ENCODE measurements at regions not wholly inside any gene's neighbourhood (a gene's known extent, or its start where the extent isn't known, plus 50 kb on each side); places are given as distances from the start of the nearest gene placed in this dataset.
"Not testable (repeated sequence)": the region's sequence is repeated elsewhere in the genome, so short reads cannot be mapped to it uniquely, and the experiment has no call there.

- Histone ChIP-seq H3K27ac (no peak overlapping the region), H3K4me2 (no peak overlapping the region), H3K27me3 (no peaks in the 10 kb centered on the region), H3K4me3 (no peak overlapping the region), H4K20me1 (no peaks in the 10 kb centered on the region), H3K4me1 (no peaks in the 10 kb centered on the region), H3K9me3 (peaks cover 23% of the 10 kb centered on the region), H3K9ac (no peak overlapping the region), H3K36me3 (no peaks in the 10 kb centered on the region)
- no peak for TF ChIP-seq Cebpa-rat (IDR thresholded peaks at IDR 0.05)
Measured at GRCh38 chr10:3319811-3320226, 147.2 kb upstream of the PITRM1 start.

GRCh38 chr10:3318480-3318807, 145.9 kb upstream of the PITRM1 start:
- not testable (repeated sequence) for H3K27ac ChIP-seq, H3K9ac ChIP-seq, H3K4me2 ChIP-seq, H4K20me1 ChIP-seq, H3K4me1 ChIP-seq, H3K27me3 ChIP-seq, H3K4me3 ChIP-seq, H3K36me3 ChIP-seq
- peaks cover 23% of the 10 kb centered on the region for H3K9me3 ChIP-seq

GRCh38 chr10:3317553-3318479, 145.2 kb upstream of the PITRM1 start:
- not testable (repeated sequence) for H3K36me3 ChIP-seq, H4K20me1 ChIP-seq, H3K9ac ChIP-seq, H3K4me3 ChIP-seq, H3K27me3 ChIP-seq, H3K4me2 ChIP-seq, H3K4me1 ChIP-seq, H3K27ac ChIP-seq
- peaks cover 23% of the 10 kb centered on the region for H3K9me3 ChIP-seq

GRCh38 chr10:3314445-3315085, 142.0 kb upstream of the PITRM1 start:
- H3K9me3 ChIP-seq: peaks cover 12% of the 10 kb centered on the region
- not testable (repeated sequence) for H3K4me2 ChIP-seq, H3K4me3 ChIP-seq, H3K9ac ChIP-seq, H3K27ac ChIP-seq, H3K36me3 ChIP-seq, H4K20me1 ChIP-seq, H3K27me3 ChIP-seq, H3K4me1 ChIP-seq

GRCh38 chr10:3313784-3314444, 141.3 kb upstream of the PITRM1 start:
- not testable (repeated sequence) for H3K36me3 ChIP-seq, H3K27ac ChIP-seq, H4K20me1 ChIP-seq, H3K4me3 ChIP-seq, H3K4me1 ChIP-seq, H3K27me3 ChIP-seq, H3K9ac ChIP-seq, H3K9me3 ChIP-seq, H3K4me2 ChIP-seq

- H4K20me1 ChIP-seq: no peaks in the 10 kb centered on the region
- H3K9me3 ChIP-seq: no peaks in the 10 kb centered on the region
- no peak overlapping the region for H3K9ac ChIP-seq
- no peak for TF ChIP-seq Cebpa-rat (IDR thresholded peaks at IDR 0.05)
- no peaks in the 10 kb centered on the region for H3K4me1 ChIP-seq
- no peaks in the 10 kb centered on the region for H3K36me3 ChIP-seq
- no peaks in the 10 kb centered on the region for H3K27me3 ChIP-seq
- no peak overlapping the region for H3K4me2 ChIP-seq
- H3K27ac ChIP-seq: no peak overlapping the region
- no peak overlapping the region for H3K4me3 ChIP-seq
Measured at GRCh38 chr10:3312403-3312940, 139.9 kb upstream of the PITRM1 start.

GRCh38 chr10:3310016-3310784, 137.6 kb upstream of the PITRM1 start:
- H3K9ac ChIP-seq: no peak overlapping the region
- no peaks in the 10 kb centered on the region for H3K27me3 ChIP-seq
- H3K4me2 ChIP-seq: no peak overlapping the region
- H3K27ac ChIP-seq: no peak overlapping the region
- H3K4me3 ChIP-seq: no peak overlapping the region
- no peak for TF ChIP-seq Cebpa-rat (IDR thresholded peaks at IDR 0.05)
- no peaks in the 10 kb centered on the region for H3K36me3 ChIP-seq
- no peaks in the 10 kb centered on the region for H3K9me3 ChIP-seq
- H3K4me1 ChIP-seq: no peaks in the 10 kb centered on the region
- no peaks in the 10 kb centered on the region for H4K20me1 ChIP-seq

- H3K27ac ChIP-seq: no peak overlapping the region
- H3K4me2 ChIP-seq: no peak overlapping the region
- no peaks in the 10 kb centered on the region for H3K4me1 ChIP-seq
- no peaks in the 10 kb centered on the region for H4K20me1 ChIP-seq
- H3K27me3 ChIP-seq: no peaks in the 10 kb centered on the region
- no peak for TF ChIP-seq Cebpa-rat (IDR thresholded peaks at IDR 0.05)
- no peak overlapping the region for H3K4me3 ChIP-seq
- no peaks in the 10 kb centered on the region for H3K36me3 ChIP-seq
- no peak overlapping the region for H3K9ac ChIP-seq
- no peaks in the 10 kb centered on the region for H3K9me3 ChIP-seq
Measured at GRCh38 chr10:3306050-3306449, 133.5 kb upstream of the PITRM1 start.

GRCh38 chr10:3295582-3296151, 123.1 kb upstream of the PITRM1 start:
- Histone ChIP-seq H4K20me1 (no peaks in the 10 kb centered on the region), H3K27ac (no peak overlapping the region), H3K36me3 (no peaks in the 10 kb centered on the region), H3K4me2 (no peak overlapping the region), H3K4me3 (no peak overlapping the region), H3K4me1 (no peaks in the 10 kb centered on the region), H3K9ac (no peak overlapping the region), H3K9me3 (no peaks in the 10 kb centered on the region), H3K27me3 (no peaks in the 10 kb centered on the region)
- TF ChIP-seq Cebpa-rat (IDR thresholded peaks at IDR 0.05): no peak
